NCI-H2227 (cell line): ENCODE measurements at regions not wholly inside any gene's neighbourhood (a gene's known extent, or its start where the extent isn't known, plus 50 kb on each side); places are given as distances from the start of the nearest gene placed in this dataset.

ENCODE experiments used
- DNase-seq: peaks from one replicate; lab custom pipeline; 2025; ENCODE audit not compliant: unreplicated experiment; lab: John Stamatoyannopoulos, UW

GRCh38 chr13:111394211-111394922, 73.9 kb downstream of the TEX29 start:
- no peak for DNase-seq

GRCh38 chr13:111395511-111396393, 75.3 kb downstream of the TEX29 start:
- DNase-seq = no peak

GRCh38 chr13:111396457-111396856, 76.0 kb downstream of the TEX29 start:
- DNase-seq = no peak

GRCh38 chr13:111397202-111397880, 76.9 kb downstream of the TEX29 start:
- no peak for DNase-seq

GRCh38 chr13:111398196-111398595, 77.8 kb downstream of the TEX29 start:
- DNase-seq = no peak

GRCh38 chr13:111398715-111399299, 78.4 kb downstream of the TEX29 start:
- DNase-seq = no peak

- no peak for DNase-seq
These were observed 78.9 kb downstream of the TEX29 start for GRCh38 chr13:111399334-111399733.

- no peak for DNase-seq
These were observed 79.5 kb downstream of the TEX29 start for GRCh38 chr13:111399776-111400538.

GRCh38 chr13:111401151-111401550, 80.7 kb downstream of the TEX29 start:
- DNase-seq = no peak

- no peak for DNase-seq
These were observed 81.3 kb downstream of the TEX29 start for GRCh38 chr13:111401755-111402154.

- no peak for DNase-seq
These were observed 82.0 kb downstream of the TEX29 start for GRCh38 chr13:111402441-111402840.

GRCh38 chr13:111403266-111403665, 82.8 kb downstream of the TEX29 start:
- DNase-seq = no peak

GRCh38 chr13:111404746-111405145, 84.3 kb downstream of the TEX29 start:
- no peak for DNase-seq

- DNase-seq = no peak
These were observed 86.2 kb downstream of the TEX29 start for GRCh38 chr13:111406636-111407035.

- DNase-seq = no peak
These were observed 87.1 kb downstream of the TEX29 start for GRCh38 chr13:111407381-111408131.

- DNase-seq = no peak
These were observed 89.0 kb downstream of the TEX29 start for GRCh38 chr13:111409413-111409812.

GRCh38 chr13:111410232-111411021, 90.0 kb downstream of the TEX29 start:
- DNase-seq = peak; percentile 42

GRCh38 chr13:111411151-111411858, 90.9 kb downstream of the TEX29 start:
- DNase-seq = peak; percentile 32
